NCI-H187 treated with DMSO at 0.1 percent for 48 hours (cell line): ENCODE measurements at regions not wholly inside any gene's neighbourhood (a gene's known extent, or its start where the extent isn't known, plus 50 kb on each side); places are given as distances from the start of the nearest gene placed in this dataset.
"Not testable (repeated sequence)": the region's sequence is repeated elsewhere in the genome, so short reads cannot be mapped to it uniquely, and the experiment has no call there.

Experiments used
- DNase-seq: peaks from one replicate; lab custom pipeline; 2025; lab: John Stamatoyannopoulos, UW

DNA sequence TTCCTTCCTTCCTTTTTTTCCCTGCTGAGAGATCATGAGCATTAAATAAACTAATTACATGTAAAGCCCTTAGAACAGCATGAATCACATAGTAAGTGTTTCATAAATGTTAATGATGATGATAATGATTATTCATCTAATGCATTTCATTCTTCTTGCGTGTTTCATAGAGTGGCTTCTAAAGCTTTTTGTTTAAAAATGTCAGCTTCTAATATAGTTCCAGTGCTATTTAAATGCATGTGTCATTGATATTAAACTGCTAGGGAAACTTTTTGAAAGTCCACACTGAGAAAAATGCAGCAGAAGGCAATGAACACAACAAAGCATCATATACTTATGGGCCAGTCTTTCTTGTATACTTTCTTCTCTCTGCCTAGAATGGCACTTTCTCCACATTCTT, 894.8 kb downstream of the REEP3 start:
- no peak for DNase-seq

DNA sequence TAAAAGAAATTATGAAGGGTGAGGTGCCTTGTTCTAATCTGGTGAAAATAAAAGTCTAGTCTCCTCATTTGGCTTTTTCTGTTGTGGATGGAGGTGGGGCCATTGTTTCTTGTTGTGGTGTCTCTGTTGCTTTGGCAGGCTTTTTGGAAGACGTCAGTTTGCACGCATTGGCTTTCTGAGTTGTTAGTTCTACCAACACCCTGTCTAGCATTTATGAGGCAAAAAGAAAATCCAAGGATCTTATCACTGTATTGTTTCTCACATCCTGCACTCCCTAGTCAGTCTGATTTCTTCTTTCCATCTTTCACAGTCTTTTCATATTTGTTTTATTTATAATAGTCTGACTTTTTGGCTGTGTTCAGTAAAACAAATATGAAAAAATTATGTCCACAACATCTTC, 898.3 kb downstream of the REEP3 start:
- DNase-seq = no peak

DNA sequence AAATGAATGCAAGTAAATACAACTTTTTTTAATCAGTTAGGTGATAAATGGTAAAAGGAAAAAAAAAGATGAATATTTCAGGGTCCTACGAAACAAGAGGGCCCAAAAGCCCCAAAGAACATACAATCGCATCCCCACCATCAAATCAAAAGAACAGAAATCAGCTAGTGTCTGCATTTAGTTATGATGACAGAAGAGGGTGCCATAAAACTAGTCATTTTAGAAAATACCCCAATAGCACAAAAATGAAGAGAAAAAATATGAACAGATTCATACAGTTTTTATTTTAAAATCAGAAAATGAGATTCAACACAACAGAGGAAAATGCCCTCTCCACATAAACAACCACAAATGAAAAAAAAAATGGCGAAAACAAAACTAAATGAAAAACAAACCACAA, 905.5 kb downstream of the REEP3 start:
- DNase-seq = no peak

DNA sequence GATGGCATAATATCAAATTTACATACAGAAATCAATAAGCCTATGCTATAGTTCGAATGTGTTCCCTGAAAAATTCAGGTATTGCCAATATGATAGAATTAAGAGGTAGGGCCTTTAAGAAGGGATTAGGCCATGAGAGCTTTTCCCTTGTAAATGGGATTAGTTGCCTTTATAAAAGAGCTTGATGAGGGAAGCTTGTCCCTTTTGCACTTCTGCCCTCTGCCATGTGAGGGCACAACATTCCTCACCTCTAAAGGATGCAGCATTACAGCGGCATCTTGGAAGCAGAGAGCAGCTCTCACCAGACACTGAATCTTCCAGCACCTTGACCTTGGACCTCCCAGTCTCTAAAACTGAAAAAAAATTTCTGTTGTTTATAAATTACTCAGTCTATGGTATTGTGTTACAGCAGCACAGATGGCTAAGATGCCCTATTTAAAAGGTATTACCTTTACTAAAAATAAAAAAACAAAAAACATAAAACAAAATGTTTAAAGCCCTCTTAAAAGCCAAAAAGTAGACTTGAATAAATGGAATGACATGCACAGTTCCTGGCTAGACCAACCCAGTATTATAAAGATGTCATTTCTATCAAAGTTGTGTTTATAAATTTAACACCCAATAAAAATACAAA, 909.6 kb downstream of the REEP3 start:
- no peak for DNase-seq

DNA sequence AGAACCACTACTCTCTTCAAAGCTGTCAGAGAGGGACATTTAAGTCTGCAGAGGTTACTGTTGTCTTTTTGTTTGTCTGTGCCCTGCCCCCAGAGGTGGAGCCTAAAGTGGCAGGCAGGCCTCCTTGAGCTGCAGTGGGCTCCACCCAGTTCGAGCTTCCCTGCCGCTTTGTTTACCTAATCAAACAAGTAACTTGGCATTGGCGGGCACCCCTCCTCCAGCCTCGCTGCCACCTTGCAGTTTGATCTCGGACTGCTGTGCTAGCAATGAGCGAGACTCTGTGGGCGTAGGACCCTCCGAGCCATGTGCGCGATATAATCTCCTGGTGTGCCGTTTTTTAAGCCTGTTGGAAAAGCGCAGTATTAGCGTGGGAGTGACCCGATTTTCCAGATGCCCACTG, 920.7 kb downstream of the REEP3 start:
- not testable (repeated sequence) for DNase-seq

DNA sequence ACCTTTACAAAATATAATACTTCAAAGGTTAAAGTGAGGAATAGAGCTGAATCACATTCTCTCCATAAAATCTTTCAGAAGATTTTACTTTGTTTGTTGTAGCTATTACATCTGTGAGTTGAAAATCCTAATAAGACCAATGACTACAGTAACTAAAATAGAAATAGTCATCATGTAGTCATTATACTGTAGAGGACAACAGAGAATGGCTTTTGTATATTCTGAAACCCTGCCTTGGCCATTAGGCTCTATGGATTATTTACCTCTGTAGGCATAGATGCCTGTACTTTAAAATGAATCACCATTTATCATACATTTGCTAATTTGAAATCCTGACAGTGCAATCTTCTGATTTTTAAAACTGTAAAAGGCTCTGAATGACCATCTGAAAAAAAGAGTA, 923.0 kb downstream of the REEP3 start:
- DNase-seq = no peak

DNA sequence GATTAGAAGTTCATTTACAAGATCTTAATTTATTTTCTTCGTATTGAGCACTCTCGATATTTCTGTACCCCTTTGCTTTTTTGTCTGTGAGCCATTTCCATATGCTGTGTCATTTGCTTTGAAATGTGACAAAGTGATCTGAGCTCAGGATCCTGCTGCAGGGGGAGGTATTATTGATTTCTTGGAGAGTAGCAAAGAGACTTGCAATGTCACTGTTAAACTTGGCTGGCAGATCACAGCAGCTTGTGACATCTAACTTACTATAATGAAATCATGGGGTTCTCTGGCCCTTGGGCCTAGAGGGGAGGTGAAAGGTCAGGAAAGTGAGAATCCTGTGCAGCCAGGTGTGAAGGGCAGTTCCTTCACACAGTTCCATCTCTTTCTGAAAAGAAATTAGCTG, 923.4 kb downstream of the REEP3 start:
- DNase-seq = no peak

DNA sequence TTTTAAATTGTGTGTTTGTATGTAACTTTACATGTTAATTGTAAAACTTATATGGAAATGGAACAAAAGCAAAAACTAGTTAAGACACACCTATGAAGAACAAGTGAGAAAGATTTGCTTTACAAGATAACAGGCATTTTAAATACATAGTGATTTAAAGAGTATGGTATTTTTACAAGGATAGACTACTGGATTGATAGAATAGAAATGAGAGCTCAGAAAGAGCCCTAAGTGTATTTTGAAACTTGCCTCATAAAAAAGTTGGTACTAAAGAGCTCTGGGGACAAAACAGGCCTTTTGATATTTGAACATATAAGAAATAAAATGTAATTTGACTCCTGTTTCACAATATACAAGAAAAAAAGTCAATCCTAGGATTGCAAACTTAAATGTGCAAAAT, 928.4 kb downstream of the REEP3 start:
- no peak for DNase-seq

DNA sequence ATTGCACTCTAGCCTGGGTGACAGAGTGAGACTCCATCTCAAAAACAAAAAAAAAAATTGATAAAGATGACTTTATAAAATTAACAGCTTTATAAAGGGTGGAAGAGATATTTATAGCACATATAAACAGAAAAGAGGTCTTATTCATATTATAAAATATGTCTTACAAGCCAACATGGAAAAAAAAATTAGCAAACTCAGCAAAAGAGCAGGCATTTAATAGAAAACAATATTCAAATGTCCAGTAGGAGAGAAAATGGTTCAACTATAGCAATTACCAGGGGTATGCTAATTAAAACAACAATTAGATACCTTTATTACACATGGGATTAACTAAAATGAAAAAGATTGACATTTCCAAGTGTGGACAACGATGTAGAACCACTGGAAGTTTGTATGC, 929.1 kb downstream of the REEP3 start:
- DNase-seq = no peak

DNA sequence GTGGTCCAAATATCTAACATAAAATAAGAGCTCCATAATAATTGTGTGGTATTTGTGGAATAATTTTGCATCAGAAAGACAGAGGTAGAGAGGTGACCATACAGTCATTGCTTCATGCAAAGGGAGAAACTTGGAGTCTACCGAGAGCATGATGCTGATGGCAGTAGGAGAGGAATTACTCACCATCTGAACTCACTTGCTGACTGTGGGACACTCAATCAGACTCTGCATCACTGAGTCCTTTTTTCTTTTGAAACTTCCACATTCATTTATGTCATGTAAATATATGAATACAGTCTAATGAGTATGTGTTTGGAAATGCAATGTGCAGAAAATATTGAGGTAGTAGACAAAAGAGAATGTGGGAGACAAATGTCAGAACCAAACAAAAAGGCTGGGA, 933.8 kb downstream of the REEP3 start:
- DNase-seq = no peak

DNA sequence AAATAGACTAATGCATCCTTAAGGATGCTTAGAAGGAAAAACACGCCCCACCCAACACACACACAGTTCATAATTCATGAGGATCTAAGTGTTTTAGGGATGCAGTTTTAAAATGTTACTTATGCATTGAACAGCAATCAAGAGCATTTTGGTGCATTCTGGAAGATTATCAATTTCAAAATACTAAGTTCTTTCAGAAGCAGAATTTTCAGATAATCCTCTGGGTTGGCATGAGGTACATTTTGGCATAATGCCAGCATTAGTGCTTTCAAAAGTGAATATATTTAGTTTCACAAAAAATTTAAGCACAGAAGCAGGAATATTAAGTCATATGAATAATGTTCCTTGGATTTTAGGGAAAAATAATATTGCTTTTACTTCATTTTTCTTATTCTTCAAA, 937.1 kb downstream of the REEP3 start:
- DNase-seq = no peak

DNA sequence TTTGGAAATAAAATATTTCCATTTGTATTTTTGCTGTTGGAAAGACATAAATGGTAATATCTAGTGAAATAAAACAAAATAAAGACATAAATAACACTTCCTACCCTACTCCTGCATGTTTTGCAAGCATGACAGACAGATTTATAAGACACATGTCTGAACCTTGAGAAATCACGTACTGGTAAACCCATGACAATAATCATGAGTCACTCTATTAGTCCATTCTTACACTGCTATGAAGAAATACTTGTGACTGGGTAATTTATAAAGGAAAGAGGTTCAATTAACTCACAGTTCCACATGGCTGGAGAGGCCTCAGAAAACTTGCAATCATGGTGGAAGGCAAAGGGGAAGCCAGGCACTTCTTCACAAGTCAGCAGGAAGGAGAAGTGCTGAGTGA, 942.2 kb downstream of the REEP3 start:
- no peak for DNase-seq

DNA sequence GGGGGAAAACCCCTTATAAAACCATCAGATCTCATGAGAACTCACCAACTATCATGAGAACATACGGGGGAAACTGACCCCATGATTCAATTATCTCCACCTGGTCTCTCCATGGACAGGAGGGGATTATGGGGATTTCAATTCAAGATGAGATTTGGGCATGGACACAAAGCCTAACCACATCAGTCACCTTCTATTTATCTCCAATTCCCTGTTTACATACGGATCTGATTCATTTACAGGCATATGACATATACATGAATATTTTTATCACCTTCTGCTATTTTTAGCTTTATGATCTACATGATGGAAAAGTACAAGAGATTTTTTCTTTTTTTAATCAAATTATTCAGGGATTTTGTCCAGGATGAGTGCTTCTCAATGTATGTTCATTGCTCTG, 944.5 kb downstream of the REEP3 start:
- no peak for DNase-seq

DNA sequence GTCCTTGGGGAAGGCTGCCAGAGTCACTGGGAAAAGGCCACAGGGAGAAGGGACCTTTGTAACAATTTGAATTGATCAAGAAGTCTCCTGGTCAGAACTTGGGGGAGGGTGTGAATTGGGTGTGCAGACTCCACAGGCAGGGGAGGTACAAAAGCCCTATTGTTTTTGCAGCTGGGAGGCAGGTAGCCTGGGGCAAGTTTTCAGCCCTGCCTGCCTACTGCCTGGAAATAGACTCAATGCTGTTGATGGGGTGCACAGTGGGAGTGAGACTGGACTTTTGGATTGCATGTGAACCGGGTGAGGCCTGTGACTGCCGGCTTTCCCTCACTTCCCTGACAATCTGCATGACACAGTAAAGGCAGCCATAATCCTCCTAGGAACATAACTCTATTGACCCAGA, 947.0 kb downstream of the REEP3 start:
- DNase-seq = no peak

DNA sequence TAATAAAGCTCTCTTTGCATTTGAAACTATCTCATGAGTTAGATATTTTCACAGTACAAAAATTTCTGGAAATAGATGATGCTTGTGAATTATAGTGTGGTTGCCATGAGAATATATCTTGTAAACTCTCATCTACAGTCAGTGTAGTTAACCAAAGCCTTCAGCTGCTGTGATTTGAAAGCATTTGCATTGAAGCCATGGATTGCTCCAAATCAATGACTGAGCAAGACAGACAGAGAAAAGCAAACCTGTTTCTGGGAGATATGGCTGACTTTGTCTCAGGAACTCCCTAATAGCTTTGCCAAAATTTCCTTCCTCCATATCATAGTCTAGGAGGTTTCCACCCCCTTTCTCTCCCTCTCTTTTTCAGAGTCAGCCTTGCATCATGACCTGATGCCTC, 955.3 kb downstream of the REEP3 start:
- DNase-seq = no peak

DNA sequence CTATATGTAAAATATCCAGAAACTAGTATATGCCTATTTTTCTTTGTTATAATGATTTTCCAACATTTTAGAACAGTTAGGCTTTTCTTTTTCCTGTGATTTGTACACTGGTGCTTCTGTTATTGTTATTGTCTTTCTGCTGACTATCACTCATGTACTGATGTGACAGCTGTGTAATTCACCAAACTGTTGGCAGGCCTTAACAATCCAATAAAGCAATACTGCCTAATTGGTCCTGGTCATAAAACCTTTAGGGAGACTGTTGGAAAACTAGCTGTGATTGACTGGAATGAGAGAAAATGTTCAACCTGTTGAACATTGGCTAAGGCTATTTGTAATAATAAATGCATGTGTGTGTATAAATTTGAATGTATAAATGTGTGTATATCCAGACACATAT, 956.6 kb downstream of the REEP3 start:
- DNase-seq = no peak

DNA sequence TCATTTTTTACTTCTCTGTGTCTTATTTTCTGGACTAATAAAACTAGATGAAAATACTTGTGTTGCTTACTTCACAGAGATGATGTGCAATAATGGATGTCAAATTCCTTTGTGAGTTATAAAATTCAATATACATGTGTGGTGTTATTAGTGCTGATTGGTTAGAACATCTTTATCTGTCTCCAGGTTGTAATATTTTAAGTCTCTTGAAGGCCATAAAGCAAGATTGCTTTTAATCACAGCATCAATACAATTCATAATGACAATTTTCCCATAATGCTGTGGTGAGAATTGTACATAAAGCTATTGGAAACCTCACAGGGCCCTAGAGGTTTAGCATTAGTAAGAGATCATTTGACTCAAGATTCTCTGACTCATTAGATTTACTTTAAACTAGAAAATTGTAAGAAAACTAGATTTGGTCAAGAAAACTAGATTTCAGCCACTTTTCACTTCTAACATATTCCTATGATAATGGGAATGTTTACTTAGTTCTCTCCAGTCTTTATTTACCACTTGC, 963.7 kb downstream of the REEP3 start:
- no peak for DNase-seq

DNA sequence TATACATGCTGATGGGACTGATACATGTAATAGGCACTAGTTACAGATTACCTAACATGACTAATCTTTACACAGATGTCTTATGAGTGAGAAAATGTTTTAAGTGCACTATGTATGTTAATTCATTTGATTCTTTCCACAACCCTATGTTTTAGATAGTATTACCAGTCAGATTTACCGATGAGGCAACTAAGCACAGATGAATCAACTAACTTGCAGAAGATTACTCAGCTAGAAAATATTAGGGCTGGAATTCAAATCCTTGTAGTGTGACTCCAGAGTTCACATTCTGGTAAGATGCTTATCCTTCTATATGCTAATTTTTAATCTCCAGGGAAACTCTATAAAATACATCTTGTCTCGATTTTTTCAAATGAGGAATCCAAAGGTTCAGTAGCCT, 964.9 kb downstream of the REEP3 start:
- no peak for DNase-seq

DNA sequence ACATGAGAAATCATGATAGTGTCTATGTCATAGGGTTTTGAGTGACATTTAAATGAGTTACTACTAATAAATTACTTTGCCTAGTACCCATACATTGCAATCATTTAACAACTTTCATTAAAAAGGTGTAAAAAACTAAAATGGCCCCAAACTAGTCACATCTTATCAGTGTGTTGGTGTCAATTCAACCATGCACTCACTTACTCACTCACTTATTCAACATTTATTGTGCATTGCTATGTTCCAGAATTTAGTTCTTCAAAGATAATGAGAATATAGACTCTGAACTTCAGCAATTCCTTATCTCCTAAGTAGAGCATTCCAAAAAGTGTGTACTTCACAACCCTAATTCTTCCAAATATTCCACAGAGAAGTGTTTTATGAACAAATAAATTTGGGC, 965.7 kb downstream of the REEP3 start:
- no peak for DNase-seq

DNA sequence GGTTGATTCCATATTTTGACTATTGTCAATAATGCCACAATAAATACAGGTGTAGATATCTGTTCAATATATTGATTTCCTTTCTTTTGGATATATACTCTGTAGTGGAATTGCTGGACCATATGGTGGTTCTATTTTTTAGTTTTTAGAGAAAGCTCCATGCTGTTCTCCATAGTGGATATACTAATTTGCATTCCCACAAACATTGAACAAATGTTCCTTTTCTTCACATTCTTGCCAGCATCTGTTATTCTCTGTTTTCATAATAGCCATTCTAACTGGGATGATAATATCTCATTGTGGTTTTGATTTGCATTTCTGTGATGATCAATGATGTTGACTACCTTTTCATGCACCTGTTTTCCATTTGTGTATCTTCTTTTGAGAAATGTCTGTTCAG, 973.7 kb downstream of the REEP3 start:
- DNase-seq = no peak

DNA sequence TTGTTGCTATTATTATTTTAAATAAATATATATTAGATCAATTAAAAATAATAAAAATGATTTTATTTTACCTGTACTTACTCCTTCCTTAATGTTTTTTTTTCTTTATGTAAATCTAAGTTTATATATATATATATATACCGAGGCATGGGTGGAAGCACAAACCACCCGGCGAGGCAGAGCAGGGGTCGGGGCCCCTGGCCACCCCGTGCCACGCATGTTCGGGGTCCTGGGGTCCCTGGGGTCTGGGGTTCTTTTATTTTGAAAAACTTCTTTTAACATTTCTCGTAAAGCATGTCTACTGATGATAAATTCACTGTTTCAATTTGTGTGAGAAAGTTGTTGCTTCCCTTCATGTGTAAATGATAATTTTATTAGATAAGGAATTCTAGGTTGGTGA, 976.1 kb downstream of the REEP3 start:
- no peak for DNase-seq

DNA sequence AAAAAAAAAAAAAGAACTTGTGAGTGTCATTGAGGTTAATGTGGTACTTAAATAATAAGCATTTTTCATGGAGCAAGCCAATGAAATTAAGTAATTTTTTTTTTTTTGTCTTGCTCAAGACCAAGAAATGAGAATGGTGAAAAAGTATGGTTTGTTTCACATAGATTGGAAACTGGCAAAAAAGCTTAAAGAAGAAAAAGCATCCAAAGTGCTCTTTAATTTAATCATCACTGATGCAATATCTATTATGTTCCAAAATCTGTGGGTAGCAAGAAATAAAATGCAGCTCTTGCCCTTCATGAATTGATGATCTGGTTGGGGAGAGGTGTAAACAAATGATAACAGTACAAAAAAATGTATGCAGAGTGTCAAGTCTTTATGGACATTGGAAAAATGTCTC, 980.6 kb downstream of the REEP3 start:
- no peak for DNase-seq

DNA sequence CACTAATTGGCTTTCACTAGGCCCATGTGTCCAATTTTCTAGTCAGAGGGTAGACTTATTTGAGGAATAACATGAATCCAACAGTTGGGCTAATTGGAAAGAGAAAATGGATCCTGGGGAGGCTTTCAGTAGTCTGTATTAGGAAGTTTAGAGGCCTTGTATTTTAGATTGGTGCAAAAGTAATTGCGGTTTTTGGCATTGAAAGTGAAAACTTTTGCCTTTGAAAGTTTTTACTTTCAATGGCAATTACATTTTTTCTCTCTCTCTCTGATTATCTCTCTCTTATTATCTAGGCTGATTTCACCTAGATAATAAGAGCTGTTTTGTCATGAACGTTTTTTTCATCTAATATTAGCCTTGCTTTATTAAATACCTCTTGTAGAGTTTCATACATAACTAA, 981.7 kb downstream of the REEP3 start:
- DNase-seq = no peak

DNA sequence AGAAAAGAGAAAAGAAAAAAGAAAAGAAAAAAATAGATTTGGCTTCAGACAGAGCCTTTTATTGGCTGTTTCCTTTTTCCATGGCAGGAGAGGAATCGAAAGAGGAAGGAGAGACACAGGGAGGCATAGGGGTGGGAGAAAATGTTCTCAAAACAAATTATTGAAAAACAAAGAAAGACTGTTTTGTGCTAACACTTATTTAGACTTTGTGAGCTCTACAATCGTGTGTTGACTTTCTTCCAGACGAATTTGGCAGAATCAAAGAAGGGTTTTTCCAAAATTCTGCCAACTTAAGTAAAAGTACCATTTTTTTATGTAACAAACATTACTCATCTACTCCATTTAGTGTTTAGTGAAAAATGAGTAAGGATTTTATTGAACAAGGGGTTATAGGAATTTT, 982.2 kb downstream of the REEP3 start:
- no peak for DNase-seq

DNA sequence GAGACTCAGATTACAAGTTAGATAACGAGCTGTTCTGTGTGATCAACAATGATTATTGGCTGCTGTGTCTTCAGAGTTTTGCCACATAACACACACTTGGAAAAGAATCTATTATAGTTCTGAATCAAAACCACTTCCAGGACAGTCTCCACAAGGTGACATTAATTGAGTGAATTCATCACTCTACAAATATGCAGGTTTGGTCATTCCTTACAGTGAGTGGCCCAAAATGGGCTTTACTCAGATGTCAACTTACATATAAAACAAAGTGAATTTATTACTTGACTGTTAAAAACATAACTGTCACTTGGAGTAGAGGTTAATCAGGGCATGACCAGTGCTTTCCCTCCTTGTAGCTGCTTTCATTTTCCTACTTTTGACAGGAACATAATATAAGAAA, 984.3 kb downstream of the REEP3 start:
- DNase-seq = no peak
